22Rv1 (cell line): ENCODE measurements at regions not wholly inside any gene's neighbourhood (a gene's known extent, or its start where the extent isn't known, plus 50 kb on each side); places are given as distances from the start of the nearest gene placed in this dataset.

Source experiments
- CTCF ChIP-seq: fragments of 450-650 bp; IDR thresholded peaks from 2 replicates; pipeline ENCODE4 v1.5.1; 2017; ENCODE audit warnings: mild to moderate bottlenecking
- ZFX ChIP-seq: fragments of 450-650 bp; IDR thresholded peaks from 2 replicates; pipeline ENCODE4 v1.6.1; 2017; ENCODE audit warnings: antibody characterized with exemption, borderline replicate concordance

- TF ChIP-seq CTCF (no peak), ZFX (no peak)
These were observed 119.8 kb upstream of the SLC38A4 start for GRCh38 chr12:46945591-46945990.
